Activated CD4-positive, alpha-beta T cell treated with anti-CD3 and anti-CD28 coated beads for 1 hour (primary cell): ENCODE measurements at regions not wholly inside any gene's neighbourhood (a gene's known extent, or its start where the extent isn't known, plus 50 kb on each side); places are given as distances from the start of the nearest gene placed in this dataset.

ENCODE experiments used
- DNase-seq: peaks from one replicate; pipeline ENCODE4 v3.0.0-alpha.2; 2020

- no peak for DNase-seq
Measured at GRCh38 chr6:152905551-152906299, 77.1 kb downstream of the FBXO5 start.

DNA sequence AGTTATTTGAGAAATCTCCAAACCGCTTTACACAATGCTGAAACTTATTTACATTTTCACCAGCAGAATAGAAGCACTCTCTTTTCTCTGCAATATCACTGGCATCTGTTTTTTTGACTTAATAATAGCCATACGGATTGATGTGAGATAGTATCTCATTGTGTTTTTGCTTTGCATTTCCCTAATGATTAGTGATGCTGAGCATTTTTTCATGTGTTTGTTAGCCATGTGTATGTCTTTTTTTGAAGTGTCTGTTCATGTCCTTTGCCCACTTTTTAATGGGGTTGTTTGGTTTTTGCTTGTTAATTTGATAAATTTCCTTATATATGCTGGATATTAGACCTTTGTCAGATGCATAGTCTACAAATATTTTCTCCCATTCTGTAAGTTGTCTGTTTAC lies 73.6 kb downstream of the FBXO5 start:
- DNase-seq: no peak

DNA sequence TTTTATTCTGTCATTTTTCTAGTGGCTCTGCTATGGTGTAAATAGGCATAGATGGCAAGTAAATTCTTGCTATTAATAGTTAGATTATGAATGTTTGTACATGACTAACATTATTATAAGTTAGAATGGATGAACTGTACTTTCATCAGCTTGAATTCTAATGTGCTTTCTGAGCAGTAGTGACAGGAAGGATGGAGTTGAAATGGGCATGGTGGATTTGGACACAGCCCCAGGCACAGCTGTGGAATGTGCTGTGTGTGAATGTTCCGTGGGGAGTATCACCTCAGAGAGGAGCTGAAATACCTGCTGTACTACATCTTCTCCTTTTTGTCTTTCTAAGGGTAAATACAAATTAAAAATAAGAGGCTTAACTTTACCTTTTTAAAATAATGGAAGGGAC lies 66.8 kb downstream of the FBXO5 start:
- no peak for DNase-seq

GRCh38 chr6:152918991-152919390 lies 63.9 kb downstream of the FBXO5 start:
- DNase-seq: no peak

- no peak for DNase-seq
Measured at GRCh38 chr6:152920016-152920415, 62.8 kb downstream of the FBXO5 start.
